ENCODE measurements at regions not wholly inside any gene's neighbourhood (a gene's known extent, or its start where the extent isn't known, plus 50 kb on each side); places are given as distances from the start of the nearest gene placed in this dataset.

DNA sequence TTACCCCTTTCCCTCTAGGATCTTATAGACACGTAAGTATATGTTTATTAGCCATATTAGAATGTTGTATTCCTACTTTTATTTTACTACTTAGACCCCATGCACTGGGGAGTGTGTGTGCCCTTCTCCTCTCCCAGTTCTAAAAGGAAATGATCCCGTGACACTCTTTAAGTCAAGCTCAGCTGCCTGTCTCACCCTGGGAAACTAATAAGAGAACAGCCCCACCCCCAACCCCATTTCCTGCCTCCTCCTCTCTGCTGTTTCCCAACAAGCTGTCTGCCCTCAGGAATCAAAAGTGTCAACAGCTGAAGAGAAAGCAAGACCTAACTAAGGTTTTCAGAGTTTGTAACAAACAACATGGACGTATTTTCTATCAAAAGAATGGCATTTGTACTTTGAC is 92.6 kb upstream of the VAV3 start:
- Histone ChIP-seq H3K27ac (no peak overlapping the region), H3K36me3 (no peaks in the 10 kb centered on the region), H3K4me1 (peaks cover 0 to 3% of the 10 kb centered on the region in 2 donors), H3K4me3 (replicated peaks in 1 of 3) (no peak overlapping the region), H3K27me3 (no peaks in the 10 kb centered on the region), H3K9me3 (no peaks in the 10 kb centered on the region)
- TF ChIP-seq POLR2A (IDR thresholded peaks at IDR 0.05) (no peak), CTCF (IDR thresholded peaks at IDR 0.05) (no peak)
- DNase-seq = peak; percentile 14 to 22
- intact Hi-C loops (cut with DNase I) = no loop called here
- WGBS, 2 donors = 72 to 77% methylated on average over 3 of the region's 3 CpGs

- TF ChIP-seq CTCF (IDR thresholded peaks at IDR 0.05) (no peak), POLR2A (IDR thresholded peaks at IDR 0.05) (no peak)
- no peaks in the 10 kb centered on the region for H3K27me3 ChIP-seq
- no peak overlapping the region for H3K4me3 ChIP-seq (replicated peaks in 1 of 3)
- H3K36me3 ChIP-seq = no peaks in the 10 kb centered on the region
- 96 to 100% methylated on average over 1 of the region's 1 CpG for WGBS, 2 donors
- peaks cover 0 to 3% of the 10 kb centered on the region in 2 donors for H3K4me1 ChIP-seq
- DNase-seq = no peak
- H3K9me3 ChIP-seq = no peaks in the 10 kb centered on the region
- intact Hi-C loops (cut with DNase I) = no loop called here
- H3K27ac ChIP-seq = no peak overlapping the region
Measured at GRCh38 chr1:108056436-108056990, 91.5 kb upstream of the VAV3 start.

DNA sequence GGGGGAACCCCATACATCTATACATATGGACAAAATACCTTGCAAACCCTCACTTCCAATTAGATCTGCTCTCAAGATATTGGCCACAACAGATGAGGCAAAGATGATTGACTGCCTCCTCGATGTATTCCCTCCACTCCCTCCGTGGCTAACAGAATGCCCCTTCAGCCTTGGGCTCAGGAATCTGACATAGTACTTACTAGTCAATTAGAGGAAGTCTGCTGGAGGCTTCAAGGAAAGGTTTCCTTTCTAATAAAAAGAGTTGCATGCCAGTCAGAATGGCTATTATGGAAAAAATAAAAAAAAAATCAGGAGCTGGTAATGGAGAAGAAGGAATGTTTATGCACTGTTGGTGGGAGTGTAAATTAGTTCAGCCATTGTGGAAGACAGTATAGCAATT is 90.4 kb upstream of the VAV3 start:
- Histone ChIP-seq H3K36me3 (no peaks in the 10 kb centered on the region), H3K27me3 (no peaks in the 10 kb centered on the region), H3K9me3 (no peaks in the 10 kb centered on the region), H3K27ac (no peak overlapping the region), H3K4me3 (replicated peaks in 1 of 3) (no peak overlapping the region), H3K4me1 (peaks cover 0 to 9% of the 10 kb centered on the region in 2 donors)
- 73 to 76% methylated on average over 2 of the region's 2 CpGs for WGBS, 2 donors
- TF ChIP-seq CTCF (IDR thresholded peaks at IDR 0.05) (no peak), POLR2A (IDR thresholded peaks at IDR 0.05) (no peak)
- intact Hi-C loops (cut with DNase I) = no loop called here
- no peak for DNase-seq

DNA sequence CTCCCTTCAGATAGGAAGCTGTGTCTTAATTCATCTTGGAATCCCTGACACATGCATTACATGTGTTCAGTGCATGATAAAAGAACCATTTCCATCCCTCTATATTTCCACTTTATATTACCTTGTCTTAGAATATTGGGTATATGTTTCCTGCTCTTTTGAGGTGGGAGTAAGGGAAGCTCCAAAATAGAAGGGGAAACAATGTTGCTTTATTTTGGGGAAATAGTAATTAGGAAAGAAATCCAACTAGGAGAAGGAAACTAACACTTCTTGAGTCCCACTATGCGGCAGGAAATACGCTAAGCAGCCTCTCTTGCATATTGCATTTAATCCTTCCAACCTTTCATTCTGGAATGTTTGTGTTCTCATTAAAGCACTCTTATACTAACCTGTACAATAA is 89.4 kb upstream of the VAV3 start:
- TF ChIP-seq CTCF (IDR thresholded peaks at IDR 0.05) = no peak
- TF ChIP-seq POLR2A (IDR thresholded peaks at IDR 0.05) = no peak
- 92 to 96% methylated on average over 2 of the region's 2 CpGs for WGBS, 2 donors
- intact Hi-C loops (cut with DNase I) = no loop called here

GRCh38 chr1:108053270-108054013 is 88.5 kb upstream of the VAV3 start:
- DNase-seq = no peak
- WGBS, 2 donors = 67 to 70% methylated on average over 4 of the region's 4 CpGs

More for the DNA sequence above, 89.4 kb upstream of the VAV3 start:
- no peak for DNase-seq
- no peak overlapping the region for H3K4me3 ChIP-seq (replicated peaks in 1 of 3)
- no peaks in the 10 kb centered on the region for H3K9me3 ChIP-seq
- H3K4me1 ChIP-seq = peaks cover 0 to 14% of the 10 kb centered on the region in 2 donors
- no peaks in the 10 kb centered on the region for H3K27me3 ChIP-seq
- no peak overlapping the region for H3K27ac ChIP-seq
- H3K36me3 ChIP-seq = no peaks in the 10 kb centered on the region

More at GRCh38 chr1:108053270-108054013, 88.5 kb upstream of the VAV3 start:
- no peaks in the 10 kb centered on the region for H3K27me3 ChIP-seq
- intact Hi-C loops (cut with DNase I) = no loop called here
- H3K27ac ChIP-seq = no peak overlapping the region
- peaks cover 0 to 14% of the 10 kb centered on the region in 2 donors for H3K4me1 ChIP-seq
- no peak overlapping the region for H3K4me3 ChIP-seq (replicated peaks in 1 of 3)
- no peaks in the 10 kb centered on the region for H3K36me3 ChIP-seq
- no peak for TF ChIP-seq POLR2A (IDR thresholded peaks at IDR 0.05)
- no peak for TF ChIP-seq CTCF (IDR thresholded peaks at IDR 0.05)
- no peaks in the 10 kb centered on the region for H3K9me3 ChIP-seq

Measured in thyroid gland (tissue), 4 donors.